Sciatic nerve (tissue), 2 donors: ENCODE measurements at regions not wholly inside any gene's neighbourhood (a gene's known extent, or its start where the extent isn't known, plus 50 kb on each side); places are given as distances from the start of the nearest gene placed in this dataset.

ENCODE experiments used
- ATAC-seq: fragments of 200-7000 bp; cut with Tn5 transposase; one replicate; pipeline ENCODE4 v1.9.1; 2020; ENCODE audit warnings: mild to moderate bottlenecking, moderate library complexity
- DNase-seq: peaks from one replicate; pipeline ENCODE4 v3.0.0-alpha.2; 2020; ENCODE audit warnings: low spot score
- intact Hi-C: fragments of 100-400 bp; cut with DNase I; formaldehyde crosslinking; loops from one replicate; pipeline ENCODE4 v1.14.2; 2022
- donor health status: DM: no; HTN: no; CAD: no.
- donor health status: DM: no; HTN: no; CAD: no.

- intact Hi-C loops: no loop called here
- DNase-seq (no peak), ATAC-seq (no peak)
Measured at GRCh38 chr12:113598815-113599406, 127.2 kb upstream of the LHX5 start.

GRCh38 chr12:113594967-113595366, 123.3 kb upstream of the LHX5 start:
- ATAC-seq: no peak
- no peak for DNase-seq
- intact Hi-C loops: loop anchor here (1.0 kb wide), 1 partner anchor 41 kb away; no protein-coding TSS in a partner anchor

- intact Hi-C loops: no loop called here
- ATAC-seq (no peak), DNase-seq (no peak)
Measured at GRCh38 chr12:113591480-113591974, 119.9 kb upstream of the LHX5 start.

- ATAC-seq: no peak
- no peak for DNase-seq
- intact Hi-C loops: no loop called here
Measured at GRCh38 chr12:113589437-113589836, 117.8 kb upstream of the LHX5 start.

- no peak for ATAC-seq
- no peak for DNase-seq
- intact Hi-C loops: no loop called here
Measured at GRCh38 chr12:113587720-113588119, 116.0 kb upstream of the LHX5 start.

- no peak for DNase-seq
- intact Hi-C loops: no loop called here
- ATAC-seq: no peak
Measured at GRCh38 chr12:113586461-113586860, 114.8 kb upstream of the LHX5 start.

GRCh38 chr12:113582521-113583218, 111.0 kb upstream of the LHX5 start:
- no peak for DNase-seq
- intact Hi-C loops: no loop called here
- no peak for ATAC-seq

GRCh38 chr12:113581342-113581741, 109.7 kb upstream of the LHX5 start:
- DNase-seq (no peak), ATAC-seq (no peak)
- intact Hi-C loops: no loop called here

GRCh38 chr12:113580437-113580836, 108.8 kb upstream of the LHX5 start:
- no peak for DNase-seq
- intact Hi-C loops: no loop called here
- no peak for ATAC-seq

- DNase-seq (no peak), ATAC-seq (no peak)
- intact Hi-C loops: no loop called here
Measured at GRCh38 chr12:113577464-113578129, 105.9 kb upstream of the LHX5 start.

GRCh38 chr12:113575386-113575785, 103.7 kb upstream of the LHX5 start:
- no peak for ATAC-seq
- no peak for DNase-seq
- intact Hi-C loops: no loop called here

- no peak for DNase-seq
- intact Hi-C loops: no loop called here
- ATAC-seq: no peak
Measured at GRCh38 chr12:113573148-113573547, 101.5 kb upstream of the LHX5 start.

- DNase-seq (no peak), ATAC-seq (no peak)
- intact Hi-C loops: no loop called here
Measured at GRCh38 chr12:113571713-113572112, 100.0 kb upstream of the LHX5 start.

- no peak for DNase-seq
- no peak for ATAC-seq
- intact Hi-C loops: no loop called here
Measured at GRCh38 chr12:113569806-113570205, 98.1 kb upstream of the LHX5 start.

- intact Hi-C loops: no loop called here
Measured at GRCh38 chr12:113568021-113568420, 96.3 kb upstream of the LHX5 start.

GRCh38 chr12:113565368-113565767, 93.7 kb upstream of the LHX5 start:
- ATAC-seq: no peak
- no peak for DNase-seq
- intact Hi-C loops: no loop called here

More at GRCh38 chr12:113568021-113568420, 96.3 kb upstream of the LHX5 start:
- no peak for ATAC-seq
- DNase-seq: no peak

- DNase-seq: no peak
- intact Hi-C loops: no loop called here
- no peak for ATAC-seq
Measured at GRCh38 chr12:113561068-113561780, 89.6 kb upstream of the LHX5 start.

GRCh38 chr12:113559466-113559865, 87.8 kb upstream of the LHX5 start:
- intact Hi-C loops: no loop called here
- ATAC-seq (no peak), DNase-seq (no peak)

GRCh38 chr12:113555226-113555625, 83.6 kb upstream of the LHX5 start:
- ATAC-seq: no peak

GRCh38 chr12:113552760-113553159, 81.1 kb upstream of the LHX5 start:
- DNase-seq (no peak), ATAC-seq (no peak)
- intact Hi-C loops: no loop called here

More at GRCh38 chr12:113555226-113555625, 83.6 kb upstream of the LHX5 start:
- intact Hi-C loops: no loop called here
- no peak for DNase-seq
